AG09319 (cell line): ENCODE measurements at regions not wholly inside any gene's neighbourhood (a gene's known extent, or its start where the extent isn't known, plus 50 kb on each side); places are given as distances from the start of the nearest gene placed in this dataset.

Experiments used
- DNase-seq: peaks from one replicate; pipeline ENCODE4 v3.0.0-alpha.2; 2010; ENCODE audit warnings: low read depth; ENCODE audit errors: extremely low read depth
- TF ChIP-seq, protein P1 (sequence below): IDR thresholded peaks from 2 replicates; pipeline ENCODE4 v1.5.1; 2011; ENCODE audit warnings: low read depth, mild to moderate bottlenecking, inconsistent platforms, low read length, moderate library complexity

DNA sequence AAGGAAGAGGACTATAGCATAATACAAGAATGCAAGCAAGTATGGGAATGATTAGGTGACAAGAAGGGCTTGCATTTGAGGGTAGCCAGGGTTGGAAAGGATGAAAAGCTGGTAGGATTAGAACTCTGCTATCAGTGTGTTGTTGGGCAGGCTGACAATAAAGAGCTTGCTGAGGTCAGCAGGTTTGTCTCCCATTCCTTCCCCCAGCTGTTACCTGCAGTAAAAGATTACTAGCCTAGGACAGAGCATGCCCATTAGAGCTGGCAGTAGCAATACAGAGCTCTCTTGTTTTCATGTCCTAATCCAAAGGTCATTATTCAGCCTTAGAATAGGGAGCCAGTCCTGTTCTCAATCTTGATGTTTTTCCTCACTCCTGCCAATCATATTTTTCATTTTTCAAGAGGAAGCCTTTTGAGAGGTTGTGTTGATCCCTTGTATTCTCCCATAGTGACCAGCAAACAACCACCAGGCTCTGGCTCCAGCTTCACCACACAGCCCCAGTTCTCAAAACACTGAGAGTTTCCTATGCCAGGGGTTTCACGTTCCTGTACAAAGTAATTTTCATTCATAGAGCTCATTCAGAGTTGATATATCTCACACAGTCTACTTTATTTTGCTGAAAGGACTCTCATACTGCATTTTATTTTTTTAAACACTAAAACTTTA, 71.7 kb downstream of the OR2K2 start:
- no peak for DNase-seq
- TF ChIP-seq, protein P1, sequence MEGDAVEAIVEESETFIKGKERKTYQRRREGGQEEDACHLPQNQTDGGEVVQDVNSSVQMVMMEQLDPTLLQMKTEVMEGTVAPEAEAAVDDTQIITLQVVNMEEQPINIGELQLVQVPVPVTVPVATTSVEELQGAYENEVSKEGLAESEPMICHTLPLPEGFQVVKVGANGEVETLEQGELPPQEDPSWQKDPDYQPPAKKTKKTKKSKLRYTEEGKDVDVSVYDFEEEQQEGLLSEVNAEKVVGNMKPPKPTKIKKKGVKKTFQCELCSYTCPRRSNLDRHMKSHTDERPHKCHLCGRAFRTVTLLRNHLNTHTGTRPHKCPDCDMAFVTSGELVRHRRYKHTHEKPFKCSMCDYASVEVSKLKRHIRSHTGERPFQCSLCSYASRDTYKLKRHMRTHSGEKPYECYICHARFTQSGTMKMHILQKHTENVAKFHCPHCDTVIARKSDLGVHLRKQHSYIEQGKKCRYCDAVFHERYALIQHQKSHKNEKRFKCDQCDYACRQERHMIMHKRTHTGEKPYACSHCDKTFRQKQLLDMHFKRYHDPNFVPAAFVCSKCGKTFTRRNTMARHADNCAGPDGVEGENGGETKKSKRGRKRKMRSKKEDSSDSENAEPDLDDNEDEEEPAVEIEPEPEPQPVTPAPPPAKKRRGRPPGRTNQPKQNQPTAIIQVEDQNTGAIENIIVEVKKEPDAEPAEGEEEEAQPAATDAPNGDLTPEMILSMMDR: no peak

DNA sequence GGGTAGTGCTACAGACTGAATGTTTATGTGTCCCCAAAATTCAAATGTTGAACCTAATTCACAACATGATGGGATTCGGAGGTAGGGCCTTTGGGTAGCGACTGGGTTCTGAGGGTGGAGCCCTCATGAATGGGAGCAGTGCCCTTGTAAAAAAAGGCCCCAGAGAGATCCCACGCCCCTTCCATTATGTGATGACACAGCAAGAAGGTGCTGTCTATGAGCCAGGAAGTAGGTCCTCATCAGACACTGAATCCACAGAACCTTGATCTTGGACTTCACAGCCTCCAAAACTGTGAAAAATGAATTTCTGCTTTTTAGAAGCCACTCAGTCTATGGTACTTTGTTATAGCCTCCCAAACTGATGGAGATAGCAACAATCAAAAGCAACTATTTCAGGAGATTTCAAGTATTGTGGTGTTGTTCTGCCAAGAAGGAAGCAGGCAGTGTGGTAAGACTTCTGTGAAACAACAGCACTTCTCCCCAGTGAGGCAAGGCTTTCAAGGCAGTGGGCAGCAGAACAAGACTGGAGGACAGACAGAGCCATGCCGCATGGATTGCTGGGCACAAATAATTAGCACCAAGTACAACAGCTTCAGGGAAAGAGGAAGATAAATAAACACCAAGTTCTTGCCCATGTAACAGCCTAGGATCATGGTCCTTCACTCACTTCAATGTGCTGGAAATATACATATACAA, 76.1 kb downstream of the OR2K2 start:
- TF ChIP-seq, protein P1: no peak

DNA sequence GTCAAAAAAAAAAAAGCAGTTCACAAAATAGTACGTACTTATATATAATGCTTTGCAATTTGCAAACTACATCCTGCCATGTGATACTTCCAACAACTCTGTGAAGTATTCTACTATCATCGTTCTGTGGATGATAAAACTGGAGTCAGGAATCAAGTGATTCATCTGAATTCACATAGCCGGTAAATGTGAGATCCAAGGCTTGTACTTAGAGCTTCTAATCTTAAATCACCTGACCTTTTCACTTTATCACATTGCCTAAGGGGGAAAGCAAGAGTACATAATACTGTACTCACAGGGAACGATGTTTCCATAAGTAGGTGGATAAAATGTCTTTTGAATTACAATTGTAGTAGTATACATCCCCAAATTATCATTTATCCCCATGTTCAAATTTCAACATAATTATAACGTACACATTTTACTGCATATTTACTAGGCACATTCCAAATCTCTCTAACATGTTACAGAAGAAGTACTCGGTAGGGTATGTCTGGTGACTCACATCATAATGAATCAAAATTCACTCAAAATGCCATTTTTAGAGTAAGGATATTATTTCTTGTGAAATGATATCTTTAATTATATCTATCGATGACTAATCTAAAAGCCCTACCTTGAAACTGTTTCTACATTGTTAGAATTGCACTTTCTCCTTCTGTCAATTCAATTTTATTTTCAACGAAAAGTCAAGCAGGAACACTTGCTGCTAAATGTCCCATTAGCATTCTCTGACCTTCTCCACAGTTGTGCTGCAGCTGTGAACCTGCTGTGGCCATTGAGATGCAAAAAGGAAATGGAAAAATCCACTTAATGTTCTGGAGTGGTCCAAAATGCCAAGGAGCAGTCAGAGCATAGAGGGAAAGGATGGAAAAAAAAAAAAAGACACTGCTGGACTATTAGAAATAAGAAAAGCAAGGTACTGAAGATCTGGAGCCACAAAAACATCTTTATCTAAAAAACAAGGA, 78.9 kb downstream of the OR2K2 start:
- TF ChIP-seq, protein P1: no peak

More for the DNA sequence above, 76.1 kb downstream of the OR2K2 start:
- no peak for DNase-seq

DNA sequence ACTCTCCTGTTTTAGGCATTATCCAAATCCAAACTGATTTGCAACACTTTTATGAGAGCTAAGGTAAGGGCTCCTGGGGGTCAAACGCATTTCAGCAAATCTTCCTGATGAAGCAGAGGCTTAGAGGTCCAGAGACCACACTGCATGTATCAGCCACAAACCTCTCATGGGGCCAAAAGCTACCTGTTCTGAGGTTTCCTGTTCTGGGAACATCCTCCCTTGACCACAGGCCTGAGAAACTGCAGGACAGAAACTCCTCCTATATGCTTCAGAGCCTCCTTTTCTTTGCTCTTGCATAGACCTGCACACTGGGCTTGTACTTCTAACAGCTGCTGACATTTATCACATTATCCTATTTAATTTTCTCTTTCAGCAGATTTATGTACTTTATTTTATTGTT, 92.6 kb downstream of the OR2K2 start:
- no peak for DNase-seq
- TF ChIP-seq, protein P1: no peak

More for the DNA sequence above, 78.9 kb downstream of the OR2K2 start:
- no peak for DNase-seq

DNA sequence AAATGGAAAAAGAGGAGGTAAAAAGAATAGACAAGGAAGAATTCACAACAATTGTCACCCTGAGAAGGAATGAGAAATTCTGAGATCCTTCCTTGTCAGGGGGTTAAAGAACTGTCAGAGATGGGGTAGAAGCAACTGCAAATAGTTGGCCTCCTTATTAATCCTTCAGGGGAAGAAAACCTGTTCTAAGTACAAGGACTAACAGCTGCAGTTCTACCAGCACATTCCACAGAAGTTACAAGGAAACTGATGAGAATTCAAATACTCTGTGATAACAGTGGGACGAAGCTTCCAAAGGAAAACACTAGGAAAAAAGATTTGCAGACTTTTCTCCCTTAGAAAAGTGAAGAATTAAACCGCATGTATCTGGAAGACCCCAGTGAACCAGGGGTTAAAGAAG, 93.7 kb downstream of the OR2K2 start:
- TF ChIP-seq, protein P1: no peak
- no peak for DNase-seq

DNA sequence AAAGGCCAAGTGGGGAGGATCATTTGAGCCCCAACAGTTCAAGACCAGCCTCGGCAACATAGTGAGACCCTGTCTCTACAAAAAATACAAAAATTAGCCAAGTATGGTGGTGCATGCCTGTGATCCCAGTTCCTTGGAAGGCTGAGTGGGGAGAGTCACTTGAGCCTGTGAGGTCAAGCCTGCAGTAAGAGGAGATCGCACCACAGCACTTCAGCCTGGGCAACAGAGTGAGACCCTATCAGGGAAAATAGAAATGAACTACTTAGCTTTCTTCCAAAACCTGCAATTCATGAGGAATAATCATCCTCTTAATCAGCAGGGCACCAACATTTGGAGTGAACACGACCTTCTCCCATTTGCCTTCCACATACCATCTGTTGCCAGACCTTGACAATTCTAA, 96.1 kb downstream of the OR2K2 start:
- no peak for DNase-seq
- TF ChIP-seq, protein P1: no peak
